A673 (cell line): ENCODE measurements at regions not wholly inside any gene's neighbourhood (a gene's known extent, or its start where the extent isn't known, plus 50 kb on each side); places are given as distances from the start of the nearest gene placed in this dataset.

Experiments
- CTCF ChIP-seq: fragments of 300-800, 200-600 bp; sonication (generic); conservative IDR thresholded peaks from 2 replicates; pipeline ENCODE4 v1.5.1; 2017; ENCODE audit warnings: low read depth, mild to moderate bottlenecking, antibody characterized with exemption, low read length, moderate library complexity, mixed read lengths
- EZH2 ChIP-seq: fragments of 200-600 bp; sonication (generic); IDR thresholded peaks from 2 replicates; pipeline ENCODE4 v1.6.1; 2017; ENCODE audit warnings: borderline replicate concordance, low read depth, mild to moderate bottlenecking, mixed read lengths, antibody characterized with exemption, low read length; ENCODE audit not compliant: poor library complexity, severe bottlenecking

GRCh38 chr11:116513278-116513823 lies 259.4 kb downstream of the BUD13 start:
- TF ChIP-seq EZH2 (no peak), CTCF (no peak)
